Breast epithelium (tissue), 3 donors: ENCODE measurements at regions not wholly inside any gene's neighbourhood (a gene's known extent, or its start where the extent isn't known, plus 50 kb on each side); places are given as distances from the start of the nearest gene placed in this dataset.

ENCODE experiments used
- CTCF ChIP-seq, 3 donors: fragments of 450-650 bp; IDR thresholded peaks; one replicate each; pipeline ENCODE4 v1.5.1; 2016 to 2017; ENCODE audit warnings: antibody characterized with exemption in 3 of 3, mild to moderate bottlenecking in 3 of 3, moderate library complexity in 3 of 3
- POLR2AphosphoS5 ChIP-seq, 3 donors: sonication (generic); formaldehyde crosslinking; IDR thresholded peaks; one replicate each; pipeline ENCODE4 v1.6.1; 2017; ENCODE audit warnings: antibody characterized with exemption in 3 of 3

DNA sequence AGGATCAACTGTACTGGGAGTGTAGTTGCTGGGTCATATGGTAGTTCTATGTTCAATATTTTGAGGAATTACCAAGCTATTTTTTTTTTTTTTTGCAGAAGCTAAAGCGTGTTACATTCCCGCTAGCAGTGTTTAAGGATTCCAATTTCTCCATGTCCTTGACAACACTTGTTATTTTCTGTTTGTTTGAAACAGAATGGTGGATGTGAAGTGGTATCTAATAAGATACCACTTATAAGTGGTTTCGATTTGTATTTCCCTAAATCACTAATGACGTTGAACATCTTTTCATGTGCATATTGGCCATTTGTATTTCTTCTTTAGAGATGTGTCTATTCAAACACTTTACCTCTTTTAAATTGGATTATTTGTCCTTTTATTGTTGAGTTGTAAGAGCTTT, 112.2 kb downstream of the DISP1 start:
- TF ChIP-seq POLR2AphosphoS5 (IDR thresholded peaks at IDR 0.05), result no peak
- no peak for TF ChIP-seq CTCF (IDR thresholded peaks at IDR 0.05)
